ENCODE measurements at regions not wholly inside any gene's neighbourhood (a gene's known extent, or its start where the extent isn't known, plus 50 kb on each side); places are given as distances from the start of the nearest gene placed in this dataset.

DNA sequence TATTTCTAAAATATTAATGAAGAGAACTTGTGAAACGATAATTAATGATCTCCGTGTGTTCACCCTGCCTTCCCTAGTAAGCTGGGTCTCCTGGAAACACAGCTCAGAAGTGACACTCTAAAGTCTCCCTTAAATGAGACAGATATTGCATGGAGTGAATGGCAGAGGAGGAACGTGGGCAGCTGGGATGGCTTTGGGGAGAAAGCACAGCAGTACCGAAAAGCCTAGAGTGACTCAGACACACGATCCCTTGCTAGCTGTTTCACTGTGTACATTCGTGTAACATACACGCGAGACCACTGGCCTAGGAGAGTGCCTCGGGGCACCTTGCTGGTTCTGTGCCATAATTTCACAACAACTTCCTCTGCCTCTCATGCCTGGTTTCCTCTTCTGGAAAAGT lies 199.9 kb upstream of the TCERG1L start:
- TF ChIP-seq, protein P1, sequence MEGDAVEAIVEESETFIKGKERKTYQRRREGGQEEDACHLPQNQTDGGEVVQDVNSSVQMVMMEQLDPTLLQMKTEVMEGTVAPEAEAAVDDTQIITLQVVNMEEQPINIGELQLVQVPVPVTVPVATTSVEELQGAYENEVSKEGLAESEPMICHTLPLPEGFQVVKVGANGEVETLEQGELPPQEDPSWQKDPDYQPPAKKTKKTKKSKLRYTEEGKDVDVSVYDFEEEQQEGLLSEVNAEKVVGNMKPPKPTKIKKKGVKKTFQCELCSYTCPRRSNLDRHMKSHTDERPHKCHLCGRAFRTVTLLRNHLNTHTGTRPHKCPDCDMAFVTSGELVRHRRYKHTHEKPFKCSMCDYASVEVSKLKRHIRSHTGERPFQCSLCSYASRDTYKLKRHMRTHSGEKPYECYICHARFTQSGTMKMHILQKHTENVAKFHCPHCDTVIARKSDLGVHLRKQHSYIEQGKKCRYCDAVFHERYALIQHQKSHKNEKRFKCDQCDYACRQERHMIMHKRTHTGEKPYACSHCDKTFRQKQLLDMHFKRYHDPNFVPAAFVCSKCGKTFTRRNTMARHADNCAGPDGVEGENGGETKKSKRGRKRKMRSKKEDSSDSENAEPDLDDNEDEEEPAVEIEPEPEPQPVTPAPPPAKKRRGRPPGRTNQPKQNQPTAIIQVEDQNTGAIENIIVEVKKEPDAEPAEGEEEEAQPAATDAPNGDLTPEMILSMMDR (conservative IDR thresholded peaks at IDR 0.05; ENCODE audit: low read depth, low read length), result no peak
- no peak for TF ChIP-seq EZH2 (IDR thresholded peaks at IDR 0.05; ENCODE audit: borderline replicate concordance, low read depth, low read length, poor library complexity, severe bottlenecking)
